GM23248 (cell line): ENCODE measurements at regions not wholly inside any gene's neighbourhood (a gene's known extent, or its start where the extent isn't known, plus 50 kb on each side); places are given as distances from the start of the nearest gene placed in this dataset.

Experiments used
- DNase-seq: peaks from one replicate; pipeline ENCODE4 v3.0.0-alpha.2; 2015
- H2AFZ ChIP-seq: fragments of 200-600 bp; sonication (generic); 2 replicates; pipeline ENCODE4 v1.6.1; 2016; ENCODE audit warnings: antibody characterized with exemption
- H3F3A ChIP-seq: fragments of 200-600 bp; sonication (generic); 2 replicates; pipeline ENCODE4 v1.6.1; 2016; ENCODE audit warnings: mild to moderate bottlenecking, antibody characterized with exemption, mixed run types; ENCODE audit not compliant: insufficient read depth
- H3K27ac ChIP-seq: fragments of 200-600 bp; sonication (generic); 2 replicates; pipeline ENCODE4 v1.5.1; 2016; ENCODE audit warnings: mild to moderate bottlenecking
- H3K27me3 ChIP-seq: fragments of 200-600 bp; sonication (generic); replicated peaks from 2 replicates; pipeline ENCODE4 v1.6.1; 2016; ENCODE audit warnings: mild to moderate bottlenecking; ENCODE audit not compliant: insufficient read depth
- H3K36me3 ChIP-seq: fragments of 200-600 bp; sonication (generic); 2 replicates; pipeline ENCODE4 v1.6.1; 2016; ENCODE audit warnings: low read depth, mild to moderate bottlenecking
- H3K4me1 ChIP-seq: fragments of 200-600 bp; sonication (generic); 2 replicates; pipeline ENCODE4 v1.6.1; 2016; ENCODE audit warnings: mild to moderate bottlenecking; ENCODE audit not compliant: insufficient read depth
- H3K4me2 ChIP-seq: fragments of 200-600 bp; sonication (generic); one replicate; pipeline ENCODE4 v1.6.1; 2016; ENCODE audit warnings: mild to moderate bottlenecking; ENCODE audit not compliant: unreplicated experiment
- H3K4me3 ChIP-seq: fragments of 200-600 bp; sonication (generic); 2 replicates; pipeline ENCODE4 v1.5.1; 2016; ENCODE audit warnings: mild to moderate bottlenecking
- H3K79me2 ChIP-seq: fragments of 200-600 bp; sonication (generic); 2 replicates; pipeline ENCODE4 v1.6.1; 2016; ENCODE audit warnings: mild to moderate bottlenecking; ENCODE audit not compliant: insufficient read depth
- H3K9ac ChIP-seq: fragments of 200-600 bp; sonication (generic); 2 replicates; pipeline ENCODE4 v1.6.1; 2016; ENCODE audit warnings: mild to moderate bottlenecking
- H3K9me2 ChIP-seq: fragments of 200-600 bp; sonication (generic); 2 replicates; pipeline ENCODE4 v1.6.1; 2016; ENCODE audit warnings: mixed run types, mild to moderate bottlenecking, moderate library complexity; ENCODE audit not compliant: insufficient read depth
- H3K9me3 ChIP-seq: fragments of 200-600 bp; sonication (generic); one replicate; pipeline ENCODE4 v1.6.1; 2017; ENCODE audit warnings: low read depth
- H4K20me1 ChIP-seq: fragments of 200-600 bp; sonication (generic); 2 replicates; pipeline ENCODE4 v1.6.0; 2016; ENCODE audit not compliant: insufficient read depth
- EZH2 ChIP-seq: fragments of 200-600 bp; sonication (generic); IDR thresholded peaks from 2 replicates; pipeline ENCODE4 v1.6.1; 2018; ENCODE audit warnings: antibody characterized with exemption, mild to moderate bottlenecking; ENCODE audit not compliant: insufficient read depth, poor library complexity, severe bottlenecking
- EZH2phosphoT487 ChIP-seq: fragments of 200-600 bp; sonication (generic); IDR thresholded peaks from 2 replicates; pipeline ENCODE4 v1.6.1; 2018; ENCODE audit warnings: antibody characterized with exemption, moderate library complexity, mild to moderate bottlenecking, low read depth; ENCODE audit not compliant: insufficient read depth
- WGBS, 2 experiments: methylation state at CpG; one replicate each; pipeline ENCODE4 v1.1.6; 2015 to 2017; ENCODE audit warnings: low lambda C conversion rate in 2 of 2, low coverage in 1 of 2; ENCODE audit errors: missing lambda C conversion rate in 2 of 2; 5-methylcytosine and 5-hydroxymethylcytosine counted together
- in situ Hi-C: fragments of 300-500 bp; cut with MboI; formaldehyde crosslinking; loops from 2 replicates; pipeline ENCODE4 v1.15.0; 2020

DNA sequence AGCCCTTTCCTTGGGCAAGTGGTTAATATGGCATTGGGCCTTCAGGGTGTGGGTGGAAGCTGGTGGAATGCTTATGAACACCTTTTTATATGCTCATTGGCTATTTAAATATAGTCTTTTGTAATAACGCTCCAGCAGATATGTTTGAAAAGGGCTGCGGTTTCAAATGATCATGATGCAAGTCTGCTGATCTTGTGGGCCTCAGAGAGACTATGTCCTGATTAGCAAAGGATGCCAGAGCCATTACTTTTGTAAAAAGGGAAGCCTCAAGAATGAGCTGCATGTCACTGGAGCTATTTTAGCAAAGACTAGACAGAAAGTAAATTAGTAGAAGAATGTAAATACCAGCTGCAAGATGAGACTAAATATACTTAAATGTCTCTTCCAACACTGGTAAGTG is 200.5 kb downstream of the GXYLT1 start:
- Histone ChIP-seq H3K4me1 (no peaks in the 10 kb centered on the region), H4K20me1 (no peaks in the 10 kb centered on the region), H3K4me3 (no peak overlapping the region), H3K9ac (no peak overlapping the region), H3K4me2 (no peak overlapping the region), H3K36me3 (no peaks in the 10 kb centered on the region), H3K9me2 (no peaks in the 10 kb centered on the region), H2AFZ (no peak overlapping the region), H3K79me2 (no peaks in the 10 kb centered on the region), H3K27ac (no peak overlapping the region), H3K9me3 (no peaks in the 10 kb centered on the region), H3K27me3 (no peaks in the 10 kb centered on the region; the same call in 1 of the 2 replicates), H3F3A (no peaks in the 10 kb centered on the region)
- no peak for TF ChIP-seq EZH2phosphoT487
- no peak for TF ChIP-seq EZH2
- 74% methylated on average over 2 of the region's 2 CpGs for WGBS, 2 experiments
- DNase-seq = no peak
- in situ Hi-C loops = no loop called here

- H3K4me2 ChIP-seq = no peak overlapping the region
- H3K36me3 ChIP-seq = no peaks in the 10 kb centered on the region
- no peak overlapping the region for H3K27ac ChIP-seq
- H3K9ac ChIP-seq = no peak overlapping the region
- H4K20me1 ChIP-seq = no peaks in the 10 kb centered on the region
- no peaks in the 10 kb centered on the region for H3K9me2 ChIP-seq
- DNase-seq = no peak
- H3K4me1 ChIP-seq = no peaks in the 10 kb centered on the region
- no peak overlapping the region for H2AFZ ChIP-seq
- TF ChIP-seq EZH2phosphoT487 (no peak), EZH2 (no peak)
- H3F3A ChIP-seq = no peaks in the 10 kb centered on the region
- no peaks in the 10 kb centered on the region for H3K9me3 ChIP-seq
- no peak overlapping the region for H3K4me3 ChIP-seq
- no peaks in the 10 kb centered on the region; the same call in 1 of the 2 replicates for H3K27me3 ChIP-seq
- in situ Hi-C loops = no loop called here
- no peaks in the 10 kb centered on the region for H3K79me2 ChIP-seq
Observed at GRCh38 chr12:41943671-41944070, 201.0 kb downstream of the GXYLT1 start.

DNA sequence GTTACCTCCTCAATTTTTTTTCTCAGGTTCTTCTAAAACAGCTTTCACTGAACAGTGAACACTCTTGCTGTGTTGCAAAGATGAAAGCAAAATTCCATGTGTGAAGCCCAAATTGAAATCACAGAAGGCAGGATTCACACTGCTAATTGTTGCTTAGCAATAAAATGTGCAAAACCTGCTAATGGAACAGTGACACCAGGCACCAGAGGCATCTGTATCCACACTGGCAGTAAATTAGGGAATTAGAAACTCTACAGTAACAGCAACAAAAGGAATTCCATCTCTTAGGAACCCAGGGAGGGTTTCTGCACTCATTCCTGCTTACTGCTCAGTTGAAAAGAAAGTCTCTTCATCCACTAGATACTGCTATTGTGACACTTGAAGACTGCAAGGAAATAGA is 202.3 kb downstream of the GXYLT1 start:
- no peaks in the 10 kb centered on the region for H3K4me1 ChIP-seq
- DNase-seq = no peak
- in situ Hi-C loops = no loop called here
- H3K27me3 ChIP-seq = no peaks in the 10 kb centered on the region; the same call in 1 of the 2 replicates
- TF ChIP-seq EZH2 = no peak
- no peak for TF ChIP-seq EZH2phosphoT487
- H3K9me3 ChIP-seq = no peaks in the 10 kb centered on the region
- no peak overlapping the region for H3K27ac ChIP-seq
- no peaks in the 10 kb centered on the region for H3K36me3 ChIP-seq
- no peaks in the 10 kb centered on the region for H3K9me2 ChIP-seq
- H3K9ac ChIP-seq = no peak overlapping the region
- no peaks in the 10 kb centered on the region for H3K79me2 ChIP-seq
- H4K20me1 ChIP-seq = no peaks in the 10 kb centered on the region
- H2AFZ ChIP-seq = no peak overlapping the region
- no peak overlapping the region for H3K4me2 ChIP-seq
- no peak overlapping the region for H3K4me3 ChIP-seq
- no peaks in the 10 kb centered on the region for H3F3A ChIP-seq

- 65 to 71% methylated on average over 2 of the region's 2 CpGs for WGBS, 2 experiments
- no peak overlapping the region for H3K9ac ChIP-seq
- in situ Hi-C loops = no loop called here
Observed at GRCh38 chr12:41941079-41941478, 203.6 kb downstream of the GXYLT1 start.

GRCh38 chr12:41940571-41940970 is 204.1 kb downstream of the GXYLT1 start:
- Histone ChIP-seq H3K9ac (no peak overlapping the region), H3K9me2 (no peaks in the 10 kb centered on the region), H3K4me2 (no peak overlapping the region), H3K27ac (no peak overlapping the region), H3K79me2 (no peaks in the 10 kb centered on the region), H4K20me1 (no peaks in the 10 kb centered on the region), H3K4me1 (no peaks in the 10 kb centered on the region), H3K9me3 (no peaks in the 10 kb centered on the region), H3F3A (no peaks in the 10 kb centered on the region), H3K27me3 (no peaks in the 10 kb centered on the region; the same call in 1 of the 2 replicates), H3K4me3 (no peak overlapping the region), H2AFZ (no peak overlapping the region), H3K36me3 (no peaks in the 10 kb centered on the region)
- DNase-seq = no peak
- in situ Hi-C loops = no loop called here
- WGBS, 2 experiments = 42 to 48% methylated on average over 1 of the region's 1 CpG
- TF ChIP-seq EZH2phosphoT487 (no peak), EZH2 (no peak)

More at GRCh38 chr12:41941079-41941478, 203.6 kb downstream of the GXYLT1 start:
- DNase-seq = no peak
- Histone ChIP-seq H2AFZ (no peak overlapping the region), H4K20me1 (no peaks in the 10 kb centered on the region), H3K4me2 (no peak overlapping the region), H3K36me3 (no peaks in the 10 kb centered on the region), H3K4me1 (no peaks in the 10 kb centered on the region), H3K9me3 (no peaks in the 10 kb centered on the region), H3K79me2 (no peaks in the 10 kb centered on the region), H3K4me3 (no peak overlapping the region), H3K27me3 (no peaks in the 10 kb centered on the region; the same call in 1 of the 2 replicates), H3K27ac (no peak overlapping the region), H3K9me2 (no peaks in the 10 kb centered on the region), H3F3A (no peaks in the 10 kb centered on the region)
- TF ChIP-seq EZH2 = no peak
- TF ChIP-seq EZH2phosphoT487 = no peak
